ENCODE measurements at regions not wholly inside any gene's neighbourhood (a gene's known extent, or its start where the extent isn't known, plus 50 kb on each side); places are given as distances from the start of the nearest gene placed in this dataset.

- TF ChIP-seq CTCF (IDR thresholded peaks at IDR 0.05) (no peak), EZH2phosphoT487 (IDR thresholded peaks at IDR 0.05; ENCODE audit: borderline replicate concordance, low read depth) (no peak), MAX (IDR thresholded peaks at IDR 0.05; ENCODE audit: low read depth) (no peak), TAF1 (IDR thresholded peaks at IDR 0.05; ENCODE audit: borderline replicate concordance, low read depth, low read length) (no peak), EP300 (IDR thresholded peaks at IDR 0.05; ENCODE audit: borderline replicate concordance in 1 of 2, low read depth in 1 of 2, low read length in 1 of 2) (no peak)
- TF ChIP-seq, protein P1, sequence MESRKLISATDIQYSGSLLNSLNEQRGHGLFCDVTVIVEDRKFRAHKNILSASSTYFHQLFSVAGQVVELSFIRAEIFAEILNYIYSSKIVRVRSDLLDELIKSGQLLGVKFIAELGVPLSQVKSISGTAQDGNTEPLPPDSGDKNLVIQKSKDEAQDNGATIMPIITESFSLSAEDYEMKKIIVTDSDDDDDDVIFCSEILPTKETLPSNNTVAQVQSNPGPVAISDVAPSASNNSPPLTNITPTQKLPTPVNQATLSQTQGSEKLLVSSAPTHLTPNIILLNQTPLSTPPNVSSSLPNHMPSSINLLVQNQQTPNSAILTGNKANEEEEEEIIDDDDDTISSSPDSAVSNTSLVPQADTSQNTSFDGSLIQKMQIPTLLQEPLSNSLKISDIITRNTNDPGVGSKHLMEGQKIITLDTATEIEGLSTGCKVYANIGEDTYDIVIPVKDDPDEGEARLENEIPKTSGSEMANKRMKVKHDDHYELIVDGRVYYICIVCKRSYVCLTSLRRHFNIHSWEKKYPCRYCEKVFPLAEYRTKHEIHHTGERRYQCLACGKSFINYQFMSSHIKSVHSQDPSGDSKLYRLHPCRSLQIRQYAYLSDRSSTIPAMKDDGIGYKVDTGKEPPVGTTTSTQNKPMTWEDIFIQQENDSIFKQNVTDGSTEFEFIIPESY (IDR thresholded peaks at IDR 0.05; ENCODE audit: borderline replicate concordance, low read depth) = no peak
- TF ChIP-seq, protein P2, sequence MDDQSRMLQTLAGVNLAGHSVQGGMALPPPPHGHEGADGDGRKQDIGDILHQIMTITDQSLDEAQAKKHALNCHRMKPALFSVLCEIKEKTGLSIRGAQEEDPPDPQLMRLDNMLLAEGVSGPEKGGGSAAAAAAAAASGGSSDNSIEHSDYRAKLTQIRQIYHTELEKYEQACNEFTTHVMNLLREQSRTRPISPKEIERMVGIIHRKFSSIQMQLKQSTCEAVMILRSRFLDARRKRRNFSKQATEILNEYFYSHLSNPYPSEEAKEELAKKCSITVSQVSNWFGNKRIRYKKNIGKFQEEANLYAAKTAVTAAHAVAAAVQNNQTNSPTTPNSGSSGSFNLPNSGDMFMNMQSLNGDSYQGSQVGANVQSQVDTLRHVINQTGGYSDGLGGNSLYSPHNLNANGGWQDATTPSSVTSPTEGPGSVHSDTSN (IDR thresholded peaks at IDR 0.05) = no peak
These were observed 81.6 kb downstream of the RTL9 start for GRCh38 chrX:110440016-110440805.
